ENCODE measurements at regions not wholly inside any gene's neighbourhood (a gene's known extent, or its start where the extent isn't known, plus 50 kb on each side); places are given as distances from the start of the nearest gene placed in this dataset.

DNA sequence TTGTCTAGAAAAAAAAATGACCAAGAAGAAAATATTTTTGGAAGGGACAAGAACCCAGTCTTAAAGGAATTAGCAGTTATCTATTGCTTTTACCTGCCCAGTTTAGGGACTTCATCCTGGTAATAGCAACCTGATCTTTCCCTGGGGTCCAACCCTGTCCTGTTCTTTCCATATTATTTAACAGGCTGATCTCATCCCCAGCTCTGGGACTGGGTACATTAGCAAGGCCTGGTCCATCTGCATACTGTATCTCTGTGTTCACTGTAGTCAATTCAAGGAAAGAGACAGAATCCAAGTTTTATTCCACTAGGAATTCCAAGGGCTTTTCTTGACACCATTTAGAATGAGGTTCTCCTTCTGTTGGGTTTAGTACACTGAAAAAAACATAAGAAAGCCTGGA is 191.7 kb upstream of the GADL1 start:
- Histone ChIP-seq H3K14ac (replicated peaks; ENCODE audit: low read depth, low read length) (no peak overlapping the region), H3K56ac (ENCODE audit: extremely low read depth, insufficient read depth, low read length) (no peak overlapping the region), H3K27ac (ENCODE audit: insufficient read depth, low read length) (no peak overlapping the region), H3K36me3 (ENCODE audit: control insufficient read depth, insufficient read depth, low read length) (no peaks in the 10 kb centered on the region), H2BK120ac (ENCODE audit: low read depth, low read length) (no peak overlapping the region), H2AK5ac (ENCODE audit: low read depth, low read length) (no peak overlapping the region), H3K9ac (ENCODE audit: low read depth, low read length) (no peak overlapping the region), H3K4me3 (ENCODE audit: insufficient read depth, low read depth, low read length) (no peak overlapping the region), H2BK20ac (ENCODE audit: low read depth, low read length) (no peak overlapping the region), H2AFZ (replicated peaks; ENCODE audit: low read length, poor library complexity) (no peak overlapping the region), H4K20me1 (ENCODE audit: insufficient read depth, low read length) (no peaks in the 10 kb centered on the region), H4K5ac (ENCODE audit: low read depth, low read length) (no peak overlapping the region), H3K23ac (ENCODE audit: low read depth, low read length) (no peak overlapping the region), H2BK15ac (ENCODE audit: low read depth, low read length) (no peak overlapping the region), H2BK5ac (ENCODE audit: low read depth, low read length, poor library complexity, severe bottlenecking) (no peak overlapping the region), H2AK9ac (replicated peaks; ENCODE audit: low read depth, low read length, poor library complexity) (no peak overlapping the region), H3K4me2 (ENCODE audit: low read depth, low read length) (no peak overlapping the region), H3K4ac (ENCODE audit: low read depth, low read length) (no peak overlapping the region), H3K9me1 (ENCODE audit: insufficient read depth, low read length) (no peaks in the 10 kb centered on the region), H3K79me1 (ENCODE audit: low read depth in 1 of 2, low read length in 2 of 2) (no peaks in the 10 kb centered on the region), H4K8ac (ENCODE audit: low read depth in 2 of 2, low read length in 2 of 2) (no peak overlapping the region), H4K91ac (ENCODE audit: insufficient read depth, low read depth, low read length) (no peak overlapping the region), H3K18ac (ENCODE audit: low read depth, low read length) (no peak overlapping the region), H3K9me3 (ENCODE audit: control insufficient read depth, insufficient read depth, low read length) (no peaks in the 10 kb centered on the region), H3K4me1 (ENCODE audit: control insufficient read depth, insufficient read depth, low read length) (no peaks in the 10 kb centered on the region), H3K27me3 (ENCODE audit: control insufficient read depth, insufficient read depth, low read length) (no peaks in the 10 kb centered on the region)
- no TSS peak for BruUV-seq (replicated peaks)
- ChIA-PET CTCF (no interaction called here), POLR2A (ENCODE audit: unreplicated experiment) (no interaction called here)
- ATAC-seq (ENCODE audit: low read depth), result no peak
- DNase-seq, result no peak
- intact Hi-C loops (cut with micrococcal nuclease), result no loop called here
- in situ Hi-C loops (cut with MboI; ENCODE audit: low sequenced_read_pairs), result no loop called here
- TF ChIP-seq RAD21 (IDR thresholded peaks at IDR 0.05; ENCODE audit: low read length) (no peak), CHD1 (IDR thresholded peaks at IDR 0.05; ENCODE audit: low read depth, low read length) (no peak), RFX5 (IDR thresholded peaks at IDR 0.05; ENCODE audit: low read depth, low read length) (no peak), NFE2L2 (IDR thresholded peaks at IDR 0.05; ENCODE audit: low read depth, low read length) (no peak), BHLHE40 (IDR thresholded peaks at IDR 0.05; ENCODE audit: low read depth, low read length) (no peak), FOS (IDR thresholded peaks at IDR 0.05; ENCODE audit: low read depth, low read length) (no peak)
- TF ChIP-seq, protein P1, sequence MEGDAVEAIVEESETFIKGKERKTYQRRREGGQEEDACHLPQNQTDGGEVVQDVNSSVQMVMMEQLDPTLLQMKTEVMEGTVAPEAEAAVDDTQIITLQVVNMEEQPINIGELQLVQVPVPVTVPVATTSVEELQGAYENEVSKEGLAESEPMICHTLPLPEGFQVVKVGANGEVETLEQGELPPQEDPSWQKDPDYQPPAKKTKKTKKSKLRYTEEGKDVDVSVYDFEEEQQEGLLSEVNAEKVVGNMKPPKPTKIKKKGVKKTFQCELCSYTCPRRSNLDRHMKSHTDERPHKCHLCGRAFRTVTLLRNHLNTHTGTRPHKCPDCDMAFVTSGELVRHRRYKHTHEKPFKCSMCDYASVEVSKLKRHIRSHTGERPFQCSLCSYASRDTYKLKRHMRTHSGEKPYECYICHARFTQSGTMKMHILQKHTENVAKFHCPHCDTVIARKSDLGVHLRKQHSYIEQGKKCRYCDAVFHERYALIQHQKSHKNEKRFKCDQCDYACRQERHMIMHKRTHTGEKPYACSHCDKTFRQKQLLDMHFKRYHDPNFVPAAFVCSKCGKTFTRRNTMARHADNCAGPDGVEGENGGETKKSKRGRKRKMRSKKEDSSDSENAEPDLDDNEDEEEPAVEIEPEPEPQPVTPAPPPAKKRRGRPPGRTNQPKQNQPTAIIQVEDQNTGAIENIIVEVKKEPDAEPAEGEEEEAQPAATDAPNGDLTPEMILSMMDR (conservative IDR thresholded peaks at IDR 0.05; ENCODE audit: low read depth, low read length), result no peak
- TF ChIP-seq, protein P2, sequence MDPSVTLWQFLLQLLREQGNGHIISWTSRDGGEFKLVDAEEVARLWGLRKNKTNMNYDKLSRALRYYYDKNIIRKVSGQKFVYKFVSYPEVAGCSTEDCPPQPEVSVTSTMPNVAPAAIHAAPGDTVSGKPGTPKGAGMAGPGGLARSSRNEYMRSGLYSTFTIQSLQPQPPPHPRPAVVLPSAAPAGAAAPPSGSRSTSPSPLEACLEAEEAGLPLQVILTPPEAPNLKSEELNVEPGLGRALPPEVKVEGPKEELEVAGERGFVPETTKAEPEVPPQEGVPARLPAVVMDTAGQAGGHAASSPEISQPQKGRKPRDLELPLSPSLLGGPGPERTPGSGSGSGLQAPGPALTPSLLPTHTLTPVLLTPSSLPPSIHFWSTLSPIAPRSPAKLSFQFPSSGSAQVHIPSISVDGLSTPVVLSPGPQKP (IDR thresholded peaks at IDR 0.05; ENCODE audit: borderline replicate concordance, low read depth, low read length), result no peak
- TF ChIP-seq, protein P3, sequence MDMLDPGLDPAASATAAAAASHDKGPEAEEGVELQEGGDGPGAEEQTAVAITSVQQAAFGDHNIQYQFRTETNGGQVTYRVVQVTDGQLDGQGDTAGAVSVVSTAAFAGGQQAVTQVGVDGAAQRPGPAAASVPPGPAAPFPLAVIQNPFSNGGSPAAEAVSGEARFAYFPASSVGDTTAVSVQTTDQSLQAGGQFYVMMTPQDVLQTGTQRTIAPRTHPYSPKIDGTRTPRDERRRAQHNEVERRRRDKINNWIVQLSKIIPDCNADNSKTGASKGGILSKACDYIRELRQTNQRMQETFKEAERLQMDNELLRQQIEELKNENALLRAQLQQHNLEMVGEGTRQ (IDR thresholded peaks at IDR 0.05; ENCODE audit: low read depth, low read length), result no peak
- dilution Hi-C loops (cut with HindIII; ENCODE audit: low sequenced_read_pairs, unreplicated experiment), result no loop called here

All from IMR-90 (cell line).